ENCODE measurements at regions not wholly inside any gene's neighbourhood (a gene's known extent, or its start where the extent isn't known, plus 50 kb on each side); places are given as distances from the start of the nearest gene placed in this dataset.

DNA sequence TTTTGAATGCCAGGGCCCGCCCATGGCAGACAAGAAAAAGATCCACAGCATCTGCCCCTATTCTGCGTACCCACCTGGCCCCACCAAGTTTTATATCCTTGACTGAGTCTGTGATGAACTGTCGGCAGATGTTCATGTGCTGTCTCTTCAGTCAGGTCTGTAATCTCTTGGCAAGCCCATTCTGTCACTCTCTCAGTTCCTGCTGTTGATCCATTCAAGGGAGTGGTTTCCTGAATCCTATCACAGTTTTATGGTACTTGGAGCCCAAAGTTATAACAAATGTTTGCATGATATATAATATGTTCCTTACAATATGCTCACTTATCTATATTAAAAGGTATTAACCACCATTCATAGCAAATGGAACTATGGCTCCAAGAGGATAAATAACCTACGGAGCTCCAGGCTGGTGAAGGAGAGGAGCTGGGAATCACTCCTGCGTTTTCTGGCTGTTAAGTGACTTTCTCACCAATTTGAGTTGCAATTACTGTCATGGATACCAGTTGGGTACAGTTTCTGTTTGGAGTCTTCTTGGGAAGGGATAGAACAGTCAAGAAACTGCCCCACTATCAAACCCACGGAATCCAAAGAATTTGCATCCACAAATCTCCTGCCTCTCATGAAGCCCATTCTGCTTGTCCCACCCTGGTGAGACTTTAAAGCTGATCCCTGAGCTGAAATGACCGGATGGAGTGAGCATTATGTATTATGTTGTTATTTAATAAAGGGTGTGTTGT lies 103.4 kb upstream of the SPRY4 start:
- Mint-ChIP-seq H3K4me3 (no peak overlapping the region), H3K27ac (no peak overlapping the region), H3K4me1 (peaks cover 40% of the 10 kb centered on the region), H3K36me3 (ENCODE audit: low read depth) (peaks cover 16% of the 10 kb centered on the region), H3K9me3 (no peaks in the 10 kb centered on the region; the same call in 2 of the 3 replicates), H3K27me3 (ENCODE audit: insufficient read depth, low read depth, poor library complexity) (no peaks in the 10 kb centered on the region)
- Histone ChIP-seq H3K36me3 (ENCODE audit: insufficient read depth) (no peaks in the 10 kb centered on the region), H3K9me2 (ENCODE audit: insufficient read depth) (peaks cover 10% of the 10 kb centered on the region; the same call in 1 of the 2 replicates), H3K4me2 (no peak overlapping the region), H3F3A (replicated peaks; ENCODE audit: low read depth) (no peaks in the 10 kb centered on the region), H3K79me2 (replicated peaks; ENCODE audit: insufficient read depth) (no peaks in the 10 kb centered on the region), H3K4me1 (ENCODE audit: insufficient read depth) (peaks cover 21% of the 10 kb centered on the region), H3K27ac (ENCODE audit: low read depth) (no peak overlapping the region), H3K4me3 (no peak overlapping the region), H4K20me1 (replicated peaks; ENCODE audit: insufficient read depth) (no peaks in the 10 kb centered on the region), H2AFZ (no peak overlapping the region), H3K27me3 (ENCODE audit: insufficient read depth) (no peaks in the 10 kb centered on the region)
- TF ChIP-seq, protein P1, sequence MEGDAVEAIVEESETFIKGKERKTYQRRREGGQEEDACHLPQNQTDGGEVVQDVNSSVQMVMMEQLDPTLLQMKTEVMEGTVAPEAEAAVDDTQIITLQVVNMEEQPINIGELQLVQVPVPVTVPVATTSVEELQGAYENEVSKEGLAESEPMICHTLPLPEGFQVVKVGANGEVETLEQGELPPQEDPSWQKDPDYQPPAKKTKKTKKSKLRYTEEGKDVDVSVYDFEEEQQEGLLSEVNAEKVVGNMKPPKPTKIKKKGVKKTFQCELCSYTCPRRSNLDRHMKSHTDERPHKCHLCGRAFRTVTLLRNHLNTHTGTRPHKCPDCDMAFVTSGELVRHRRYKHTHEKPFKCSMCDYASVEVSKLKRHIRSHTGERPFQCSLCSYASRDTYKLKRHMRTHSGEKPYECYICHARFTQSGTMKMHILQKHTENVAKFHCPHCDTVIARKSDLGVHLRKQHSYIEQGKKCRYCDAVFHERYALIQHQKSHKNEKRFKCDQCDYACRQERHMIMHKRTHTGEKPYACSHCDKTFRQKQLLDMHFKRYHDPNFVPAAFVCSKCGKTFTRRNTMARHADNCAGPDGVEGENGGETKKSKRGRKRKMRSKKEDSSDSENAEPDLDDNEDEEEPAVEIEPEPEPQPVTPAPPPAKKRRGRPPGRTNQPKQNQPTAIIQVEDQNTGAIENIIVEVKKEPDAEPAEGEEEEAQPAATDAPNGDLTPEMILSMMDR (conservative IDR thresholded peaks at IDR 0.05; ENCODE audit: low read depth in 2 of 2), result no peak
- TF ChIP-seq, protein P2, sequence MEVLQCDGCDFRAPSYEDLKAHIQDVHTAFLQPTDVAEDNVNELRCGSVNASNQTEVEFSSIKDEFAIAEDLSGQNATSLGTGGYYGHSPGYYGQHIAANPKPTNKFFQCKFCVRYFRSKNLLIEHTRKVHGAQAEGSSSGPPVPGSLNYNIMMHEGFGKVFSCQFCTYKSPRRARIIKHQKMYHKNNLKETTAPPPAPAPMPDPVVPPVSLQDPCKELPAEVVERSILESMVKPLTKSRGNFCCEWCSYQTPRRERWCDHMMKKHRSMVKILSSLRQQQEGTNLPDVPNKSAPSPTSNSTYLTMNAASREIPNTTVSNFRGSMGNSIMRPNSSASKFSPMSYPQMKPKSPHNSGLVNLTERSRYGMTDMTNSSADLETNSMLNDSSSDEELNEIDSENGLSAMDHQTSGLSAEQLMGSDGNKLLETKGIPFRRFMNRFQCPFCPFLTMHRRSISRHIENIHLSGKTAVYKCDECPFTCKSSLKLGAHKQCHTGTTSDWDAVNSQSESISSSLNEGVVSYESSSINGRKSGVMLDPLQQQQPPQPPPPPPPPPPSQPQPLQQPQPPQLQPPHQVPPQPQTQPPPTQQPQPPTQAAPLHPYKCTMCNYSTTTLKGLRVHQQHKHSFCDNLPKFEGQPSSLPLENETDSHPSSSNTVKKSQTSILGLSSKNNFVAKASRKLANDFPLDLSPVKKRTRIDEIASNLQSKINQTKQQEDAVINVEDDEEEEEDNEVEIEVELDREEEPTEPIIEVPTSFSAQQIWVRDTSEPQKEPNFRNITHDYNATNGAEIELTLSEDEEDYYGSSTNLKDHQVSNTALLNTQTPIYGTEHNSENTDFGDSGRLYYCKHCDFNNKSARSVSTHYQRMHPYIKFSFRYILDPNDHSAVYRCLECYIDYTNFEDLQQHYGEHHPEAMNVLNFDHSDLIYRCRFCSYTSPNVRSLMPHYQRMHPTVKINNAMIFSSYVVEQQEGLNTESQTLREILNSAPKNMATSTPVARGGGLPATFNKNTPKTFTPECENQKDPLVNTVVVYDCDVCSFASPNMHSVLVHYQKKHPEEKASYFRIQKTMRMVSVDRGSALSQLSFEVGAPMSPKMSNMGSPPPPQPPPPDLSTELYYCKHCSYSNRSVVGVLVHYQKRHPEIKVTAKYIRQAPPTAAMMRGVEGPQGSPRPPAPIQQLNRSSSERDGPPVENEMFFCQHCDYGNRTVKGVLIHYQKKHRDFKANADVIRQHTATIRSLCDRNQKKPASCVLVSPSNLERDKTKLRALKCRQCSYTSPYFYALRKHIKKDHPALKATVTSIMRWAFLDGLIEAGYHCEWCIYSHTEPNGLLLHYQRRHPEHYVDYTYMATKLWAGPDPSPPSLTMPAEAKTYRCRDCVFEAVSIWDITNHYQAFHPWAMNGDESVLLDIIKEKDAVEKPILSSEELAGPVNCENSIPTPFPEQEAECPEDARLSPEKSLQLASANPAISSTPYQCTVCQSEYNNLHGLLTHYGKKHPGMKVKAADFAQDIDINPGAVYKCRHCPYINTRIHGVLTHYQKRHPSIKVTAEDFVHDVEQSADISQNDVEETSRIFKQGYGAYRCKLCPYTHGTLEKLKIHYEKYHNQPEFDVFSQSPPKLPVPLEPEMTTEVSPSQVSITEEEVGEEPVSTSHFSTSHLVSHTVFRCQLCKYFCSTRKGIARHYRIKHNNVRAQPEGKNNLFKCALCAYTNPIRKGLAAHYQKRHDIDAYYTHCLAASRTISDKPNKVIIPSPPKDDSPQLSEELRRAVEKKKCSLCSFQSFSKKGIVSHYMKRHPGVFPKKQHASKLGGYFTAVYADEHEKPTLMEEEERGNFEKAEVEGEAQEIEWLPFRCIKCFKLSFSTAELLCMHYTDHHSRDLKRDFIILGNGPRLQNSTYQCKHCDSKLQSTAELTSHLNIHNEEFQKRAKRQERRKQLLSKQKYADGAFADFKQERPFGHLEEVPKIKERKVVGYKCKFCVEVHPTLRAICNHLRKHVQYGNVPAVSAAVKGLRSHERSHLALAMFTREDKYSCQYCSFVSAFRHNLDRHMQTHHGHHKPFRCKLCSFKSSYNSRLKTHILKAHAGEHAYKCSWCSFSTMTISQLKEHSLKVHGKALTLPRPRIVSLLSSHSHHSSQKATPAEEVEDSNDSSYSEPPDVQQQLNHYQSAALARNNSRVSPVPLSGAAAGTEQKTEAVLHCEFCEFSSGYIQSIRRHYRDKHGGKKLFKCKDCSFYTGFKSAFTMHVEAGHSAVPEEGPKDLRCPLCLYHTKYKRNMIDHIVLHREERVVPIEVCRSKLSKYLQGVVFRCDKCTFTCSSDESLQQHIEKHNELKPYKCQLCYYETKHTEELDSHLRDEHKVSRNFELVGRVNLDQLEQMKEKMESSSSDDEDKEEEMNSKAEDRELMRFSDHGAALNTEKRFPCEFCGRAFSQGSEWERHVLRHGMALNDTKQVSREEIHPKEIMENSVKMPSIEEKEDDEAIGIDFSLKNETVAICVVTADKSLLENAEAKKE (CRISPR knock-in tag; IDR thresholded peaks at IDR 0.05), result no peak
- no peak for TF ChIP-seq CREB1 (CRISPR knock-in tag; IDR thresholded peaks at IDR 0.05; ENCODE audit: low read depth)
- TF ChIP-seq, protein P3, sequence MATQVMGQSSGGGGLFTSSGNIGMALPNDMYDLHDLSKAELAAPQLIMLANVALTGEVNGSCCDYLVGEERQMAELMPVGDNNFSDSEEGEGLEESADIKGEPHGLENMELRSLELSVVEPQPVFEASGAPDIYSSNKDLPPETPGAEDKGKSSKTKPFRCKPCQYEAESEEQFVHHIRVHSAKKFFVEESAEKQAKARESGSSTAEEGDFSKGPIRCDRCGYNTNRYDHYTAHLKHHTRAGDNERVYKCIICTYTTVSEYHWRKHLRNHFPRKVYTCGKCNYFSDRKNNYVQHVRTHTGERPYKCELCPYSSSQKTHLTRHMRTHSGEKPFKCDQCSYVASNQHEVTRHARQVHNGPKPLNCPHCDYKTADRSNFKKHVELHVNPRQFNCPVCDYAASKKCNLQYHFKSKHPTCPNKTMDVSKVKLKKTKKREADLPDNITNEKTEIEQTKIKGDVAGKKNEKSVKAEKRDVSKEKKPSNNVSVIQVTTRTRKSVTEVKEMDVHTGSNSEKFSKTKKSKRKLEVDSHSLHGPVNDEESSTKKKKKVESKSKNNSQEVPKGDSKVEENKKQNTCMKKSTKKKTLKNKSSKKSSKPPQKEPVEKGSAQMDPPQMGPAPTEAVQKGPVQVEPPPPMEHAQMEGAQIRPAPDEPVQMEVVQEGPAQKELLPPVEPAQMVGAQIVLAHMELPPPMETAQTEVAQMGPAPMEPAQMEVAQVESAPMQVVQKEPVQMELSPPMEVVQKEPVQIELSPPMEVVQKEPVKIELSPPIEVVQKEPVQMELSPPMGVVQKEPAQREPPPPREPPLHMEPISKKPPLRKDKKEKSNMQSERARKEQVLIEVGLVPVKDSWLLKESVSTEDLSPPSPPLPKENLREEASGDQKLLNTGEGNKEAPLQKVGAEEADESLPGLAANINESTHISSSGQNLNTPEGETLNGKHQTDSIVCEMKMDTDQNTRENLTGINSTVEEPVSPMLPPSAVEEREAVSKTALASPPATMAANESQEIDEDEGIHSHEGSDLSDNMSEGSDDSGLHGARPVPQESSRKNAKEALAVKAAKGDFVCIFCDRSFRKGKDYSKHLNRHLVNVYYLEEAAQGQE (IDR thresholded peaks at IDR 0.05; ENCODE audit: unreplicated experiment), result no peak
- no peak for TF ChIP-seq EZH2phosphoT487 (IDR thresholded peaks at IDR 0.05; ENCODE audit: unreplicated experiment)
- TF ChIP-seq POLR2AphosphoS5 (IDR thresholded peaks at IDR 0.05; ENCODE audit: low read depth), result no peak
- TF ChIP-seq EZH2 (IDR thresholded peaks at IDR 0.05; ENCODE audit: low read depth, unreplicated experiment), result no peak
- TF ChIP-seq ZNF331 (CRISPR knock-in tag; IDR thresholded peaks at IDR 0.05; ENCODE audit: low read depth), result no peak
- TF ChIP-seq NANOG (IDR thresholded peaks at IDR 0.05; ENCODE audit: borderline replicate concordance), result no peak
- TF ChIP-seq STAT1 (IDR thresholded peaks at IDR 0.05; ENCODE audit: unreplicated experiment), result no peak
- no peak for TF ChIP-seq JUNB (IDR thresholded peaks at IDR 0.05; ENCODE audit: unreplicated experiment)
- TF ChIP-seq, protein P4, sequence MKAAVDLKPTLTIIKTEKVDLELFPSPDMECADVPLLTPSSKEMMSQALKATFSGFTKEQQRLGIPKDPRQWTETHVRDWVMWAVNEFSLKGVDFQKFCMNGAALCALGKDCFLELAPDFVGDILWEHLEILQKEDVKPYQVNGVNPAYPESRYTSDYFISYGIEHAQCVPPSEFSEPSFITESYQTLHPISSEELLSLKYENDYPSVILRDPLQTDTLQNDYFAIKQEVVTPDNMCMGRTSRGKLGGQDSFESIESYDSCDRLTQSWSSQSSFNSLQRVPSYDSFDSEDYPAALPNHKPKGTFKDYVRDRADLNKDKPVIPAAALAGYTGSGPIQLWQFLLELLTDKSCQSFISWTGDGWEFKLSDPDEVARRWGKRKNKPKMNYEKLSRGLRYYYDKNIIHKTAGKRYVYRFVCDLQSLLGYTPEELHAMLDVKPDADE (IDR thresholded peaks at IDR 0.05), result no peak
- no peak for TF ChIP-seq ZNF114 (CRISPR knock-in tag; IDR thresholded peaks at IDR 0.05)
- no peak for DNase-seq (ENCODE audit: low spot score)
- ATAC-seq, result no peak
